ENCODE measurements at regions not wholly inside any gene's neighbourhood (a gene's known extent, or its start where the extent isn't known, plus 50 kb on each side); places are given as distances from the start of the nearest gene placed in this dataset.

DNA sequence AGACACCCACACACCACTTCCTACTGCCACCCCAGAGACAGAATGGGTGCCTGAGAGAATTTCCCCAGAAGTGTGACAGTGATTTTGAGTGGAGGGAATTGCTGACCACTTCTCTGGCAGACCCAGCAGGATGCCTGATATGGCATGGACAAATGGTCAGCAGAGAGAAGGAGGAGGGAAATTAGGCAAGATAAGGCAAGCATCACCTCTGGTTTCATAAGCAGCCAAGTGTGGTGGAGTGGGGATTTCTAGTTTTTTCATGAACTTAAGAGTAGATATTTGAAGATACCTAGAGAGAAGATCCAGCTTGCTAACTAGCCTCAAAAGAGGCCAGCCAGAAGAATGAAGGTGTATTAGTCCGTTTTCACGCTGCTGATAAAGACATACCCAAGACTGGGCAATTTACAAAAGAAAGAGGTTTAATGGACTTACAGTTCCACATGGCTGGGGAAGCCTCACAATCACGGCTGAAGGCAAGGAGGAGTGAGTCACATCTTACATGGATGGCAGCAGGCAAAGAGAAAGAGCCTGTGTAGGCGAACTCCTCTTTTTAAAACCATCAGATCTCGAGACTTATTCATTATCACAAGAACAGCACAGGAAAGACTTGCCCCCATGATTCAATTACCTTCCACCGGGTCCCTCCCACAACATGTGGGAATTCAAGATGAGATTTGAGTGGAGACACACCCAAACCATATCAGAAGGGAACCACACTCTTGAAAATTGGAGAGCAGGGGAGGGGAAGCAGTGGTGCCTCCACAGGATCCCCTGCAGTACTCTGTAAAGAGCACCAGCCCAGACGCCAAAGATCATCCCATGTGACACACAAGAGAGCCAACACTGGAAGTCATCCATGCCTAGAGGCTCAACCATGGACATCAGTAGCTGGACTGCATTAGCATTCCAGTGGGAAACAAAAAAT lies 64.2 kb downstream of the RBM43 start:
- no peak for DNase-seq (ENCODE audit: low read depth)

DNA sequence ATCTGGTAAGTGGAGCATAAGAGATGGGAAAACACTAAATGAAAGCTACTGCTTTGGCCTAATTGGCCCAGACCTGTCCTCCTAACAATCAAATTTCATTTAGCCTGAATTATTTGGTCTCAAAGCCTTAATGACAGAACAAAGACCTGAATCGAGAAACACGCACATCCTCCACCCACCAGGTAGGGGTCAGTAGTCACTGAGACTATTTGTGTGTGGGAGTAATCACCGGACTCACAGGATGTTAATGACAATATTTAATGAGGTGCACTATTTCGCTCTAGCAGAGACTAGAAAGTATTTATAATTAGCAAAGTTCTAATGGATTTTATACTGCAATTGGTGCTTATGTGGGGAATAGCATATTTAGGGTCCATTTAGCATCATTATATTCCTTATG lies 68.1 kb downstream of the RBM43 start:
- no peak for DNase-seq (ENCODE audit: low read depth)

DNA sequence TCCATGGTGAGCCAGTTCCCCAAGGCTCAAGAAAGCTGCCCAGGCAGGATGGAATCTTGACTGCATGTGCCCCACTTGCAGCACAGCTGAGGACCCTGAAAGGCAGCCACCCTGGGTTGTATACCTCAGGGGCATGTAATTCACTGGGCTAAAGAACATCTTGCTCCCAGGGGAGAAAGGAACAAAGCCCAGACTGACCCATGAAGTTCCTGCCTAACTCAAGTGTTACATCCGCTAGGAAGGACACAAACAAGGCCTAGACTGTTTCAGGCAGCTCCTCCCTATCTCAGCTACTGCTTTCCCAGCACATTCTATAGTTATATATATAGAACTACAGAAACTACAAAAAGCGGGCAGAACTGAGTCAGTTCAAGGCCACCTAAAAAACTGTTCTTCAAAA lies 69.0 kb downstream of the RBM43 start:
- no peak for DNase-seq (ENCODE audit: low read depth)

DNA sequence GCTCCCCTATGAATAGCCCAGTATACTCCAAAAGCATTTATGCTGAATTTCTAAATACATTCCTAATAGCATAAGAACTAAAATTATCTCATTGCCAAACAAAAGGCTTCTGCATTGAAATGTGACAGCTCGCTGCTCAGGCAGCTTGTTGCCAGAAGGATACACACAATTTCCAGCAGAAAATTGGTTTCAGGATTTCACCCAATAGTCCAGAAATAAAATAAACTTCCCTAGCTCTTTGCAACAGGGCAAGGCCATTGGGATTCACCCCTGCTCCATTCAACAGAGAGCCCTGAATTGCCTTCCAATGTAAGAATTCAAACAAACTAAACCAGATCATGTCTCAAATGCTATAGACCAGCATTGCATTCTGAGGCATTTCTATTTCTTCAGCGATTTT lies 70.7 kb downstream of the RBM43 start:
- DNase-seq (ENCODE audit: low read depth): no peak

DNA sequence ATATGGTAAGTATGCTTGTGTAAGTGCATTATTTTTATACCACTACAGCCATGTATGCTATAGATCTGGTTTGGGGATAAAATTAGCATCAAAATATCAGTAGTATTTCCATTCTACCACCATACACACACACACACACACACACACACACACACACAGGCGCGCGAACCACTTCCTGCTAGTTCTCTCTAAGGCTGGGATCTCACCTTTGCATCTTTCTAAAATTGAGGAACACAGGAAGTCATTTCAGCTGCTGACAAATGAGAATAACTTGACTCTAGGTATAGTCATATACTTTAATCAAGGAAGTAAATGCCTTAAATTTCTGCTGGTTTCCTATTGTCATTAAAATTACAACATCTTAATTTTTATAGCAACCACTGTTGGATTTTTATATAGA lies 72.5 kb downstream of the RBM43 start:
- no peak for DNase-seq (ENCODE audit: low read depth)

DNA sequence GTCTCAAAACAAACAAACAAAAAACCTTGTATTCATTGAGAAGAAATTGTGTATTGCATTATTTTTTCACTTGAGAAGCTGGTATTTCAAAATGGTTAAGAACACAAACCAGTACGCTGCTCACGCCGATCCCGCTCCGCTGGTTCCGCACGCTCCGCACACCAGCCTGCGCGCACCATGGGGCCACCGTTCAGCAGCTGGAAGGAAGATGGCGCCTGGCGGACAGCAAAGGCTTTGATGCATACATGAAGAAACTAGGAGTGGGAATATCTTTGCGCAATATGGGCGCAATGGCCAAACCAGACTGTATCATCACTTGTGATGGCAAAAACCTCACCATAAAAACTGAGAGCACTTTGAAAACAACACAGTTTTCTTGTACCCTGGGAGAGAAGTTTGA lies 75.7 kb downstream of the RBM43 start:
- DNase-seq (ENCODE audit: low read depth): no peak

DNA sequence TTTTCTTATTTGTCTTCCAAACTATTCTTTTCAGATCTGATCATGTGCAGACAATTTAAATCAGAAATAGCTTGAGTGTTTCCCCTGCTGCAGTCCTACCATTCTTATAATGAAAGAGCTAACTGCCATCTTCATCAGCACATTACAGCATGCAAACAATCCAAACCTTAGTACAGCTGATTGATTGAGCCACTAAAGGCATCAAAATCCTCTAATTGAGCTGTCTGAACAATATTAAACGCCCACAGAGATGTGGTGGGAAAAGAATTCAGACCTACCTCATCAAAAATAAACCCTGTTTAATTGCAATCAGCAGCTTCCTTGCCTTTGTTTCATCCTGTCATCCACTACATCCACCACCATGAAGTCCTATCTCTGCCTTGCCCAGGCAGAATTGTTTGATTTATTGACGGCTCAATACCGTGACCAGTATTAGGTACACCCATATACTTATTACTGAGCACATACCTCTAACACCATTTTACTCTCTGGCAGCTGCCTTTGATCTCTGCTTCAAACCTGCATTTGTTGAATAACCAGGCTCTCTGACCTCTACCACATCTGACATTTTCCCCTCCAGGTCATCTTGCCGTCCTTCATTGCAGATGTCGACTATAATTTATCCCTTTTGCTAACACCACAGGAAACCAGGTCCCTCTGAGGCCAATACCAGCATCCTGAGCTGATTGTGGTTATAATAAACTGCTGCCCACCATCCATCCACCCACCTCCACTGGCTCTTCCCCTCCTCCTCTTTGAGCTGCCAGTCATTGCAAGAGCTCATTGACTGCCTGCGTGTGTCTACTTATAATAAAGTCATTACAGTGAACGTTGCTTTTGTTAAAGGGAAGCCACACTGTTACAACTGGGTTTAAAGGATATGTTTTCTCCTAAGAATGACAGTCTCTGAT lies 78.5 kb downstream of the RBM43 start:
- no peak for DNase-seq (ENCODE audit: low read depth)

DNA sequence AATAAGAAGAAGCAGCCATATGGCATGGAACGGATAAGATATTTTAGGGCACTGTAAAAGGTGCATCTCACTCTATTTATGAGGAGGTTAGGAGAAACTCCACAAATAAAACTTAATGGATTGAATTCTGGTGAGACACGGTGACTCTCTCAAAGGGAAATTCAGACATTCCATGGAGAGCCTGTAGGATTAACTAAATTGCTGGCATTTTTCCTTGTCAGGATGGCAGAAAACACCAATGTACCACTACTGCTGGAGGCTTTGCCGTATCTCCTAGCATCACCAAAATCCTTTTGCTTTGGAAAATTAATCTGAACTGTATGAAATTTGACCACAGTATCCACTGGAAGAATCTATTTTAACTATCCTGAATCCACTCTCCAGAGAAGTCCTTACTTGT lies 79.3 kb downstream of the RBM43 start:
- DNase-seq (ENCODE audit: low read depth): no peak

DNA sequence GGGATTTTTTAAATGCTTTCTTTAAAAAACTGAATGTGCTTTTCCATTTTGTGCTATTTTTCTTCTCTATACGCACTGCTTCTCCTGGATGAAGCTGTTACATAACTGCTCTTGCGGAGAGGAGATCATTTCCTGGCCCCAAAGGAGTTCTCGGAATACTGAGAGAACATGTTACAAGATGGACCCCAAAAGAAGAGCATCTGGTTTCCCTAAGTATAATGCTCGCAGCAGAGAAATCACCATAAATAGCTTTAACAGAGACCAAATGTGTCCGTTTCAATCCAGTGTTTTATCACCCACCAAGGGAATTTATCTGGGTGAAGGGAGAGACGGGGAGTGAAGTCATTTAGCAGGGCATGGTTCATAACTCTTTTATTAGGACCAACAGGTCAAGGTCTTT lies 80.1 kb downstream of the RBM43 start:
- no peak for DNase-seq (ENCODE audit: low read depth)

DNA sequence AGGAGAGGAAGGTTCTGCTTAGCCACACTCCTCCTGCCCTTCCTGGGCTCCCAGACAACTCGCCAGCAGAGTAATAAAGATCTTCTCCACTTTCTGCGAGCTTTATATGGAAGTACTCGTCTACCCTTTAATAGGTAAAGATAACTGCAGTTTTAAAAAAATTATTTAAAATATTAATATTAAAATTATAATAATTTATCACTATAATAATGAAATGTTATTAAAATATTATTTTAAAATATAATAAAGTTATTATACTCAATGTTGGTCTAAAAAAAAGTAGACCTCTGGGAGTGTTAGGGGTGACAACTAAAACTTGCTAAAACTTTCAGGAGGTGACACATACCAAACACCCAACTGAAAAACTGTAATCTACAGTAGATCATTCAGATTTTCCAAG lies 81.5 kb downstream of the RBM43 start:
- DNase-seq (ENCODE audit: low read depth): no peak

DNA sequence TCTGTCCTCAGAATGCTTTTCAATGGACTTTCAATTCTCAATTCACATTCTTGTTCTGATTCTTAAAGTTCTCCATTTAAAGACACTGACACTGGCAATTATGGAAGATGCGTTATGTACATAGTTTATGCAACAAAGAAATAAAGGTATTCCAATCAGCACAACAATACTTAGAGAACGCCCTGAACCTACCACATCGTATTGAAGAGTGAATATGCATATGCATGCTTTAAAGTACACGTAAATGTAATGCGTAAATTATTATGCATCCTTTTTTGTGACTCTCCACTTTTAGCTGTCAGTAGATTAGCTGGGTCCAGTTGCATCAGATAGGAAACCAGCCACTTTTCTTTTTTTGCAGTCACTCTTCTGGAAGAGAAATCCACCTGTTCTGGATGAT lies 83.5 kb downstream of the RBM43 start:
- DNase-seq (ENCODE audit: low read depth): no peak

DNA sequence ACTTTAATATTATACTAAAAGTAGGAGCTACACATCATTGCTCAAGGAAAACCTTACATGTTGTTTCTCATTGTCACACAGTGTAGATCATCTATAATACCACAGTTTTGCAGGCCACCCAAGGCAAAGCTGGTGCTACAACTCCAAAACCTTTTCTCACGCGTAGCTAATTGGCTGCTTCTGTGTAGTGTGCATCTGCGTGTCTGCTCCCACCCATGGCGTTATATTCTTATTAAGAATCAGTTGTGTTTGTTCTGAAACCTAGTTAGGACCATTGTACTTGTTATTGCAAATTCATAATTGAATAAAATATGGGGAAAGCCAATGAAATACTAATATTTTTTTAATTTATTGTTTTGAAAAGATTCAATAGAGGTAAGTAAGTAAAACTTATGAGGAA lies 83.9 kb downstream of the RBM43 start:
- DNase-seq (ENCODE audit: low read depth): no peak

DNA sequence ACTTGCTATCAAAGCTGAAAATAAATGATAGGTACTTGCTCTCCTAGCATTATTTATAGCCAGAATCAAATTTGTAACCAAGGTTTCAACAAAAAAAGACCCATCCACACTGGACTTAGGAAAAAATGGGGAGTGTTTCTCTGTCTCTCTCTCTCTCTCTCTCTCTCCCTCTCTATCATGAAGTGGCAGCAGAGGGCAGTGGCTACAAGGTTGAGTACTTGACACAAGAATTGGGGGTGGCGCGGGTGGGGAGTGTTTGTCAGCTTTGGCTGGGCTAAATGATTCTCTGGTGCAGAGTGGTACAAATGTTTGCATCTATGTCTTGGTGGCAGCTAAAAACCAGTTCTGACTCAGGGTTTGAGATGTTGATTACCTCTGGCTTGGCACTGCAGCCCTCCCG lies 85.0 kb downstream of the RBM43 start:
- no peak for DNase-seq (ENCODE audit: low read depth)

DNA sequence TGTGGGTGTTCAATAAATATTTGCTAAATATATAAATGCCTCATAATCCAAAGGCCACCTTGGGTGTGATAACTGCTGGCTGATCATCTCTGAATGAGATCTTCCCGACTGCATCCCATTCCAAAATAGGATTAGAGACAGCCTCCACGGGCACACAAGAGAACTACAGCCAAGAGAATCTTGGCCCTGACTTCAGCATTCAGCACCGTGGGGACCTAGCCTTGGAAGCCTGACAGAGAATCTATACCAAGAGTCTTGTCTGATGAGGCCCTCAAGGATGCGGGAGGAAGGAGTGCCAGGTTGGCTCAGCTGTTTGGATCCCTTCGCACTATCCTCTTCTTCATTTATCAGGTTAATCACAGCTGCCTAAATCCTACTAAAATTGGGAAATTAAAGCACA lies 85.8 kb downstream of the RBM43 start:
- DNase-seq (ENCODE audit: low read depth): no peak

DNA sequence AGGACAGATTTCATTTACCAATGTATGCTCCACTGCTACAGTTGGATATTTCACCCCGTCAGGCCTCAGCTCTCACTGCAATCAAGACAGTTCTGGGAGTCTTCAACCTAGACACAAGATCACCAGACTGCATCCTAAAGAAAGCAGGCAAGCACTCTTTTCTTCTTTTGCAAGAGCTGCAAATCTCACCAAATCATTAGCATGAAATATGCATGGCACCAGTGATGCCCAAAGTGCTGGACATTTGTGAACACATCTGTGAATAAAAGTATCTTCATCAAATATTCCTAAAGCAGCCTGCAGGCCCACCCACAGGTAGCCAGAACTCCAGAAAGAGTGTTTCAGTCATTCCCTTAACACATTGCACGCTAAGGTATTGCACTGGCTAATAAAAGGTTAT lies 87.5 kb downstream of the RBM43 start:
- no peak for DNase-seq (ENCODE audit: low read depth)

DNA sequence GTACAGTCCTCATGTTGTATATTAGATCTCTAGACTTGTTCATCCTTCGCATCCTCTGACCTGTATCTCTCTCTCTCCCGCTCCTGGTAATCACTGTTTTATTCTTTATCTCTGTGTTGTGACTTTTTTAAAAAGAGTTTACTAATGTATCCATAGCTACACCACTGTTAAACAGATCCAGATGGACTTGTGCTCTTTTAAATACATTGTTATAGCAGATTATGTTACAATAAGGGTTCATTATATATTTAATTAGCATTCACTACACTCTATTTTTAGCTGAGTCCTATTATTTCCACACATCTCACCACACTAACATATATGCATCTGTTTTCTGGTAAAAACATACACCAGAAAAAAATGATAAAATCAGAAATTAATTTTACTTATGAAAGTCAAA lies 90.5 kb downstream of the RBM43 start:
- DNase-seq (ENCODE audit: low read depth): no peak

DNA sequence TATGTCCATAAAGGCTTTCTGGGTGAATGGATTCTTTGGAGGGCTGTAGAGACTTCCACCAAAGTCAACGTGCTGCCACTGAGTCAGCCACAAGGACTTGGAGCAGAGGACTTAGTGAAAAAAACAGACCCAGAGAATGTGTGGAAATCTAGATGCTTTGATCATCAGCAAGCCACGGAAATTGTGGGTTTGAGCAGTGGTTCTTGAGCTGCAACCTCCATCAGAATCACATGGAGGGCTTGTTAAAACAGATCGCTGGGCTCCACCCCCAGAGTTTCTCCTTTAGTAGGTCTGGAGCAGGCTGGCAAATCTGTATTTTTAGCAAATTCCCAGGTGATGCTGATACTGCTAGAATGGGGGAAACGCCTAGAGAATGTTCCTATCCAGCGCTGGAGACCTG lies 95.3 kb downstream of the RBM43 start:
- DNase-seq (ENCODE audit: low read depth): no peak

DNA sequence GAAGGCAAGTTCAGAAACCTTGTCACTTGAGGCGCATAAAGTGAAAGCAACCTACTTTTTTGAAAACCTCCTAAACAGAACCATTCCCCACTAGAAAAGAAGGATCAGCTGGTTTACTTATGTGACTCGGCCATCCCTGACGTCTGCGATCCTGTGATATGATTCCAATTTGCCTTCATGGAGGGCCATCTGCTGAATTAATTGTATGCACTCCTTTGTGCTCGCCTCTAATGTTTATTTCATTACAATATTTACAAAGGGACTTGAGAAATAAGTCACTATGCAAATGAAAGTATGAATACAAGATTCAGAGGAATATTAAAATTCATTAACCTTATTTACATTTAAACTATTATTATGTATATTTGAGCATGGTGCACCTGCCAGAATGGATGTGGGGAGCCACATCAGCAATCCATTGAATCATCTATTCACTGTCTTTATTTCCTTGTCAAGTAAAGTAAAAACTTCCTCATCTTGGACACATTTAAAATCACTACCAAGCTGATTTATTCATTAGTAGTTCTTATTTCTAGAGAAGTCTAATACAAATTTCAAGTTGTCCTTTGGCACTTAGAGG lies 96.5 kb downstream of the RBM43 start:
- DNase-seq (ENCODE audit: low read depth): no peak

DNA sequence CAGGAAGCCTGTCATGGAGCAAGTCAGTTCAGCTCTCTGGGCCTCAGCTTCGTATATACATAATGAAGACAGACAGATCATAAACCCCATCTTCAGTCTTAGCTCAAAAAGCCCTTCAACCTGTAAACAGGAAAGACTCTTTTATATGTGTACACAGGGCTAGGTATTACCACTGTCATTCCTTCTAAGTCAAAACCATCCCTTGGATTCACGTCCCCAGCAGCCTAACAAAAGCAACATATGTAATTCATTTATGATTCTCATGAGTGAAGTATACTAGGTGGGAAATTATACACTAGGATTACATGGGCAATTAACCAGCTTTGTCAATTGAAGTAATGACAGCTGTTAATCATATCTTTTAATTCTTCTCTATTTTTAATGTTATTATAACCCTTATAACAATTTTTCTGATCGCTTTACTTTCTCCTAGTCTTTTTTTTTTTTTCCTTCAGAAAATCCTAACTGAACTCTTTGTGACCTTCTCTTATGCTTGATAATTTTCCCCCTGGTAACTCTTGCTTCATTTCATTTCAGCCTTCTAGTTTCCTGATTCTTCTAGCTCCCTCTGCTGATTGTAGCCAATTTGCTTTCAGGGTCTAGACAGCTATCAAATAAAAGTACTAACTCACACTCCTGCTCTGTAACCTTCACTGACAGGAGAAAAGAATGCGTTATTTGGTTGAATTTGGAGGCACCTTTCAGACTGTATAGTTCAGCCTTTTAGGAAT lies 99.7 kb downstream of the RBM43 start:
- peak; percentile 29 for DNase-seq (ENCODE audit: low read depth)

DNA sequence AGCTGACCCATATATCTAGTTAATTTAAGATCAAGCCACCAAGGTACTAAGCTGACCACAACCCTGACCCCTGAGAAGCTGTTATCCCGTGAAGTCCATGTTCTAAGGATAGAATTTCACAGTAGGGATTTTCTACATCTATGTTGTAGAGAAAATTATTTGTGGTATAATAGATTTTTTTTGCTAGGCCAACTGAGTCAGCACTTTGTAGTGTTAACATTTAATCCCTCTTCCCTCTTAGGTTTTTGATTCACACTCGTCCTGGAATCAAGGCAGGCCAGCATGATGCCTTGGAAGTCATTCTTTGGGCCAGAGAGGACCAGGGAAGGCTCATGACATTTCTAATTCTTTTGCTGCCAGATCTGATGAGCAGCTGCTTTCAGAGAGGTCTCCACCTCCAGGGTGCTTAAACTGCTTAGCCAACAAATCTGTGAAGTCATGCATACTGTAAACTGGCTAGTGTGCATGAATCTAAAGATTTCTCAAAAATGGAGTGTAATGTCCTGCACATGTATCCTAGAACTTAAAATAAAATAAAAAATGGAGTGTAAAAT lies 102.5 kb downstream of the RBM43 start:
- no peak for DNase-seq (ENCODE audit: low read depth)
